GM12878 (cell line): ENCODE measurements at regions not wholly inside any gene's neighbourhood (a gene's known extent, or its start where the extent isn't known, plus 50 kb on each side); places are given as distances from the start of the nearest gene placed in this dataset.

Experiments
- ATAC-seq: fragments of 200-7000 bp; cut with Tn5 transposase; 3 replicates; pipeline ENCODE4 v1.9.1; 2020; ENCODE audit warnings: mild to moderate bottlenecking, moderate library complexity
- BruUV-seq: library from RNA; stranded (reverse); fragments of 400-500 nt; replicated peaks from 2 replicates; lab custom pipeline; 2021; lab: Mats Ljungman, UMichigan
- CTCF ChIA-PET: fragments of 300-600 bp; sonication (Branson Sonifier 250); formaldehyde crosslinking; extraction: SDS; loops from one replicate; lab custom pipeline; 2021; ENCODE audit warnings: inconsistent platforms; lab: Yijun Ruan, JAX
- POLR2A ChIA-PET: fragments of 350-600 bp; formaldehyde crosslinking; extraction: SDS; loops from one replicate; lab custom pipeline; 2021; ENCODE audit warnings: inconsistent platforms; lab: Charles Lee
- RAD21 ChIA-PET: fragments of 300-600 bp; sonication (Branson Sonifier 250); formaldehyde crosslinking; loops from one replicate; lab custom pipeline; 2023; ENCODE audit warnings: antibody characterized with exemption; ENCODE audit not compliant: unreplicated experiment; lab: Charles Lee
- SMC1A ChIA-PET: fragments of 300-600 bp; sonication (Branson Sonifier 250); formaldehyde crosslinking; loops from one replicate; lab custom pipeline; 2023; ENCODE audit not compliant: unreplicated experiment, uncharacterized antibody; lab: Charles Lee
- DNase-seq: peaks from one replicate; pipeline ENCODE4 v3.0.0-alpha.2; 2011; ENCODE audit warnings: low read depth, low spot score
- FAIRE-seq: peaks from 3 replicates; lab custom pipeline; 2011; peaks lifted over from hg19 to GRCh38; lab: Jason Lieb, UNC
- H2AFZ ChIP-seq: 2 replicates; pipeline ENCODE4 v1.6.0; 2011; ENCODE audit warnings: low read depth, low read length, control low read depth; ENCODE audit not compliant: control insufficient read depth
- H3K27ac ChIP-seq: 2 replicates; pipeline ENCODE4 v1.5.1; 2011; ENCODE audit warnings: control low read depth; ENCODE audit not compliant: control insufficient read depth, insufficient read depth
- H3K27me3 ChIP-seq, 2 experiments: replicated peaks in 1 of 2; 2 replicates each; pipeline versions ENCODE4 v1.6.0 to v1.6.1; 2011; ENCODE audit warnings: low read length in 1 of 2; ENCODE audit not compliant: control insufficient read depth in 2 of 2, insufficient read depth in 2 of 2
- H3K36me3 ChIP-seq, 2 experiments: 2 replicates each; pipeline ENCODE4 v1.5.1; 2011; ENCODE audit warnings: low read length in 1 of 2; ENCODE audit not compliant: control insufficient read depth in 2 of 2, insufficient read depth in 2 of 2
- H3K4me1 ChIP-seq: 2 replicates; pipeline ENCODE4 v1.6.1; 2011; ENCODE audit warnings: mild to moderate bottlenecking, low read length, moderate library complexity, mixed read lengths; ENCODE audit not compliant: control insufficient read depth, insufficient read depth
- H3K4me2 ChIP-seq: 2 replicates; pipeline ENCODE4 v1.6.0; 2011; ENCODE audit warnings: control low read depth; ENCODE audit not compliant: control insufficient read depth, insufficient read depth
- H3K4me3 ChIP-seq: fragments of 200-600 bp; sonication (generic); 2 replicates; pipeline ENCODE4 v1.5.1; 2016
- H3K79me2 ChIP-seq: 2 replicates; pipeline ENCODE4 v1.6.0; 2011; ENCODE audit warnings: low read length; ENCODE audit not compliant: control insufficient read depth, insufficient read depth
- H3K9ac ChIP-seq: 2 replicates; pipeline ENCODE4 v1.8.0; 2011; ENCODE audit warnings: low read length, control low read depth, mixed read lengths; ENCODE audit not compliant: control insufficient read depth, insufficient read depth
- H3K9me3 ChIP-seq: replicated peaks from 3 replicates; pipeline ENCODE4 v1.5.1; 2011; ENCODE audit warnings: mild to moderate bottlenecking, low read length; ENCODE audit not compliant: control insufficient read depth, insufficient read depth
- H4K20me1 ChIP-seq: 2 replicates; pipeline ENCODE4 v1.6.0; 2011; ENCODE audit not compliant: control insufficient read depth, insufficient read depth
- DPF2 ChIP-seq: fragments of 450-650 bp; IDR thresholded peaks from 2 replicates; pipeline ENCODE4 v1.6.1; 2017; ENCODE audit warnings: mild to moderate bottlenecking
- GATAD2B ChIP-seq: fragments of 450-650 bp; conservative IDR thresholded peaks from 2 replicates; pipeline ENCODE4 v1.6.1; 2017; ENCODE audit warnings: low read depth, mild to moderate bottlenecking, moderate library complexity
- MAX ChIP-seq: IDR thresholded peaks from 2 replicates; pipeline ENCODE4 v1.6.1; 2012; ENCODE audit warnings: low read depth, low read length, improper control_type of control experiment
- NRF1 ChIP-seq: conservative IDR thresholded peaks from 2 replicates; pipeline ENCODE4 v1.6.1; 2011; ENCODE audit warnings: mild to moderate bottlenecking, low read depth, low read length, improper control_type of control experiment
- PKNOX1 ChIP-seq: fragments of 450-650 bp; IDR thresholded peaks from 2 replicates; pipeline ENCODE4 v1.6.1; 2016; ENCODE audit warnings: mild to moderate bottlenecking
- SKIL ChIP-seq: fragments of 450-650 bp; IDR thresholded peaks from 2 replicates; pipeline ENCODE4 v1.6.1; 2017; ENCODE audit warnings: mild to moderate bottlenecking, low read depth, inconsistent platforms; ENCODE audit not compliant: poor library complexity, severe bottlenecking
- ZNF687 ChIP-seq: fragments of 450-650 bp; IDR thresholded peaks from 2 replicates; pipeline ENCODE4 v1.6.1; 2017; ENCODE audit warnings: mild to moderate bottlenecking, moderate library complexity
- WGBS: methylation state at CpG from one replicate; pipeline ENCODE4 v1.1.6; 2016; ENCODE audit warnings: low lambda C conversion rate; ENCODE audit not compliant: insufficient replicate concordance, insufficient coverage; ENCODE audit errors: missing lambda C conversion rate; 5-methylcytosine and 5-hydroxymethylcytosine counted together
- in situ Hi-C: fragments of 300-500 bp; cut with MboI; formaldehyde crosslinking; loops from 9 replicates; pipeline ENCODE4 v1.14.3; 2018; ENCODE audit warnings: mixed read lengths
- intact Hi-C: fragments of 100-400 bp; cut with micrococcal nuclease; formaldehyde crosslinking; loops from one replicate; pipeline ENCODE4 v1.14.2; 2022; ENCODE audit not compliant: unreplicated experiment
- TF ChIP-seq, protein P1 (sequence below): fragments of 450-650 bp; IDR thresholded peaks from 2 replicates; pipeline ENCODE4 v1.6.1; 2016; ENCODE audit warnings: mild to moderate bottlenecking
- TF ChIP-seq, protein P2 (sequence below): fragments of 450-650 bp; IDR thresholded peaks from 2 replicates; pipeline ENCODE4 v1.6.1; 2017; ENCODE audit warnings: borderline replicate concordance

GRCh38 chr22:47687346-47687655 is 924.9 kb downstream of the TBC1D22A start:
- BruUV-seq, result no TSS peak
- Histone ChIP-seq H4K20me1 (no peaks in the 10 kb centered on the region), H3K27me3 (no peaks in the 10 kb centered on the region), H3K4me2 (no peak overlapping the region), H3K79me2 (no peaks in the 10 kb centered on the region), H3K9me3 (no peaks in the 10 kb centered on the region; the same call in 2 of the 3 replicates), H3K4me1 (no peaks in the 10 kb centered on the region), H2AFZ (no peak overlapping the region), H3K36me3 (no peaks in the 10 kb centered on the region), H3K9ac (no peak overlapping the region), H3K27ac (no peak overlapping the region), H3K4me3 (no peak overlapping the region)
- RAD21 ChIA-PET, result no interaction called here
- in situ Hi-C loops, result no loop called here
- SMC1A ChIA-PET, result no interaction called here
- ATAC-seq (no peak), DNase-seq (no peak), FAIRE-seq (no peak)
- CTCF ChIA-PET, result no interaction called here
- TF ChIP-seq SKIL (no peak), MAX (no peak), NRF1 (no peak), PKNOX1 (no peak), DPF2 (no peak), GATAD2B (no peak), ZNF687 (no peak)
- TF ChIP-seq, protein P1, sequence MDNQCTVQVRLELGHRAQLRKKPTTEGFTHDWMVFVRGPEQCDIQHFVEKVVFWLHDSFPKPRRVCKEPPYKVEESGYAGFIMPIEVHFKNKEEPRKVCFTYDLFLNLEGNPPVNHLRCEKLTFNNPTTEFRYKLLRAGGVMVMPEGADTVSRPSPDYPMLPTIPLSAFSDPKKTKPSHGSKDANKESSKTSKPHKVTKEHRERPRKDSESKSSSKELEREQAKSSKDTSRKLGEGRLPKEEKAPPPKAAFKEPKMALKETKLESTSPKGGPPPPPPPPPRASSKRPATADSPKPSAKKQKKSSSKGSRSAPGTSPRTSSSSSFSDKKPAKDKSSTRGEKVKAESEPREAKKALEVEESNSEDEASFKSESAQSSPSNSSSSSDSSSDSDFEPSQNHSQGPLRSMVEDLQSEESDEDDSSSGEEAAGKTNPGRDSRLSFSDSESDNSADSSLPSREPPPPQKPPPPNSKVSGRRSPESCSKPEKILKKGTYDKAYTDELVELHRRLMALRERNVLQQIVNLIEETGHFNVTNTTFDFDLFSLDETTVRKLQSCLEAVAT, result no peak
- TF ChIP-seq, protein P2, sequence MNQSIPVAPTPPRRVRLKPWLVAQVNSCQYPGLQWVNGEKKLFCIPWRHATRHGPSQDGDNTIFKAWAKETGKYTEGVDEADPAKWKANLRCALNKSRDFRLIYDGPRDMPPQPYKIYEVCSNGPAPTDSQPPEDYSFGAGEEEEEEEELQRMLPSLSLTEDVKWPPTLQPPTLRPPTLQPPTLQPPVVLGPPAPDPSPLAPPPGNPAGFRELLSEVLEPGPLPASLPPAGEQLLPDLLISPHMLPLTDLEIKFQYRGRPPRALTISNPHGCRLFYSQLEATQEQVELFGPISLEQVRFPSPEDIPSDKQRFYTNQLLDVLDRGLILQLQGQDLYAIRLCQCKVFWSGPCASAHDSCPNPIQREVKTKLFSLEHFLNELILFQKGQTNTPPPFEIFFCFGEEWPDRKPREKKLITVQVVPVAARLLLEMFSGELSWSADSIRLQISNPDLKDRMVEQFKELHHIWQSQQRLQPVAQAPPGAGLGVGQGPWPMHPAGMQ, result no peak
- POLR2A ChIA-PET, result no interaction called here
- intact Hi-C loops, result no loop called here
- WGBS, result 15% methylated on average over 5 of the region's 5 CpGs
